HG02759 (cell line): ENCODE measurements at regions not wholly inside any gene's neighbourhood (a gene's known extent, or its start where the extent isn't known, plus 50 kb on each side); places are given as distances from the start of the nearest gene placed in this dataset.

Experiments
- ATAC-seq: cut with Tn5 transposase; IDR thresholded peaks from one replicate; pipeline ENCODE4 v1.9.1; 2021; ENCODE audit warnings: mild to moderate bottlenecking, moderate library complexity; ENCODE audit not compliant: unreplicated experiment

DNA sequence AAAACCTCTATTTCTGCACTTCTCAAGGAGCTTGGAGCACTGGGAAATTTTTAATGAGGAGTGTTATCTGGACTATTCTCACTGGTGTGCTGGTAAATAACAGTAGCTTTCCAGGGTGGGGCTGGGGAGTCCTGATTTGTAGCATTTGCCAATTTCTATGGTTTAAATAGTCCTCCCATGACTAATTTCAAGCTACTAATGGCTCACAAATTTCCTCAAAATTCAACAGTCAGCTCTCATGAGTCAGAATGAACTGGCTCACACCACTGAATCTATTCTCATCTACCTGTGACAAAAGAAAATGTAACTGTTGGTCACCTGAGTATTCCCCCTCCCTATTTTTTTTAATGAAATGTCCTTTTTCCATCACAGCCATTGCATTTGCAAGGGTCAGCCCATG is 449.6 kb downstream of the KIF16B start:
- no peak for ATAC-seq

GRCh38 chr20:16119909-16120308 is 453.3 kb downstream of the KIF16B start:
- ATAC-seq, result no peak

GRCh38 chr20:16115911-16116552 is 457.2 kb downstream of the KIF16B start:
- ATAC-seq, result no peak

DNA sequence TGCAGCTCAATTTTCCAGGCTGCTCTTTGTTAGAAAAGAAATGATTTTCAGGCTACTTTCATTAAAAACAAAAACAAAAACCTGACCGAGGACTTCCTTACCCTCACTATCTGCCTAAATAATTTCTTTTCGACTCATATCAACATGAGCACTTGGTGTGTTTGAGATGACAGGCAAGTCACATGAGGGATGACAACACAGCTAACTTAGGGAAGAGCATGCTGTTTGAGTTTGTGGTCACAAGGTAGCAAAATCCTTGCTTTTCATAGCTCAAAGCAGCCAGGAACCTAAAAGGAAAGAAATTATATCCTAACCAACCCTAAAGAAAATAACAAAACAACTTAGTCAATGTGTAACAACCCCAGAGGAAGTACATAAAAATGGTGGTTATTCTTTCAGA is 459.5 kb downstream of the KIF16B start:
- no peak for ATAC-seq

GRCh38 chr20:16111852-16112412 is 461.3 kb downstream of the KIF16B start:
- no peak for ATAC-seq

DNA sequence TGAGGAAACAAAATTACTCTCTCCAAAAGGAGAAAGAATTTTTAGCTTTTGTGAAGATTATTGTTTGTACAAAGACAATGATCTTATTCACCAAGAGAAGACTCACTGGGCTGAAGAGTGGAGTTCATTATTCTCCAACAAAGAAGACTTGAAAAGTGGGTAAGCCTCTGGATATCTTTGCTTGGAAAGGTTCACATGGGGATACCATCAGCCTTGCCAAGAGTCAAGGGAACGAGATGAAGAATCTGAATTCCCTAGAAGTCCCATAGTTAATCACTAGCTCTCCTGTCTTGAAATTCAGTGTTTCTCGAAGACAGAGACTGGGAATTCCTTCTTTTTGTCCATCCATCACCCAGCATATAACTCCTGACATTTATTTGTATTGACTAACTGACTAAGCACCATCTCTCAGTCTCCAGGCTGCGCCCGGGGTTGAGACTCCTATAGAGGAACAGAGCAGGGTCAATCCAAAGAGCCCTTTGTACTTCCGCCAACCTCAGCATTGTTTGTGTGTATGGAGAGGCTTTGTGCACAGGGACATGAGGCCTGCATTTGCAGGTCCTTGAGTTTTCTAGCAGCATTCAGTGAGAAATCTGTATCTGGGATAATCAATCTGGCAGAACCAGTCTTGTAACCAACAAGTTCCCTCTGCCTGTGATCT is 461.9 kb downstream of the KIF16B start:
- no peak for ATAC-seq

DNA sequence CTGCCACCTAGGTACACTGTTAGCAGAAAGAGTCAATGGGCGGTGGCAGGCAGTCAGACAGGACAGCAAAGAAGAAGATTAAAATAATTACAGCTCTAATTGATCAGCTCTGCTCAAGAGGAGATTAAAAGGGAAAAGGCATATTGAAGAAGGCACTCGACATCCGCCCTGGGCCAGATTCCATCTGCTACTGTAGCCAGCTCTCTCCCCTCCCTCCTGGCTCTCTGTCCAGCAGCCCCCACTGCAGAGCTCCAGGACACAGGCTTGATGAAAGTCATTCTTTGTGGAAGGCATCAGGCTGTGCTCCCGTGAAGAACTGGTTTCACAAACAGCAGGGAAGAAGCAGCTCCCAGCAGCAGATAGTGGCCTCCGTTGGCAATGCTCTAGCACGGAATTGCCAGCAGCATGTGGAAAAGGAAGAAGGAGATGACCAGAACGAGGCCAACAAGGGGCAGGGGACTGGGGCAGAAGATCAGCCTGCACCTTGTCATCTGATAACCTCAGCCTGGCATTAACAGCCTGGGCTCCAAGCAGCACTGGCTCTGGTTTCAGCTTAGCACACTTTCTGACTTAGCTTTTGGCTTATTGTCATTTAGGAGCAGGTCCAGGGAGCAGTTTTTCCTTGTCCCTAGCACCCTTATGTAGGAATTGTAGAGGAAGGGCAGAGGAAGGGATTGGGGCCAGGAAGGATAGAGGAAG is 465.9 kb downstream of the KIF16B start:
- ATAC-seq, result no peak

DNA sequence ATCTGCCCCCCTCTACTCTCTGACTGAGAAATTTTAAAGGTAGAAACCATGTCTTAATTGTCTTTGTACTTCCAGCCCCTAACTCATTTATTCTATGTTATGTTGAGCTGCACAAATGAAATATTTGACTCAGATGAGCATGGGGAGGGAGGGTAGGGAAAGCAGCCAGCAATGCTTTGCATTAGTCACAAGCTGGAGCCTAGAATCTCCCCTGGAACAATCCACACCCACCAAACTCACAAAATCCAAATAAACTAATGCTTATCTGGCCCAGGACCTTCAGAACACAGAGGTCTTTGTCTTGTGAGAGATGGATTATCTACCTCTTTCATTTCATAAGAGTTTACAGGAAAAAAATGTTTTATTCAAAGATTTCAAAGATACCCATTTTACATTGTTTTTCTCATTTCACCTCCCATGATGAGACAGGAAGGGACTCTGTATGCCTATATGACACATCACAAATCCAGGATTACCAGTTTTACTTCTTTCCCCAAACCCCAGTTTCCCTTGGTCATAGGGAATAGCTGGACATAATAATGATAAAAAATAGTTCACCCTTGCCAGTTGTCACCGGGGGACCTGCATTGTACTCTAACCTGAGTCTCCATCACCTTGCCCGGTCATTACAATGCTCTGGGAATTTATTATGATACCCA is 466.9 kb downstream of the KIF16B start:
- no peak for ATAC-seq

DNA sequence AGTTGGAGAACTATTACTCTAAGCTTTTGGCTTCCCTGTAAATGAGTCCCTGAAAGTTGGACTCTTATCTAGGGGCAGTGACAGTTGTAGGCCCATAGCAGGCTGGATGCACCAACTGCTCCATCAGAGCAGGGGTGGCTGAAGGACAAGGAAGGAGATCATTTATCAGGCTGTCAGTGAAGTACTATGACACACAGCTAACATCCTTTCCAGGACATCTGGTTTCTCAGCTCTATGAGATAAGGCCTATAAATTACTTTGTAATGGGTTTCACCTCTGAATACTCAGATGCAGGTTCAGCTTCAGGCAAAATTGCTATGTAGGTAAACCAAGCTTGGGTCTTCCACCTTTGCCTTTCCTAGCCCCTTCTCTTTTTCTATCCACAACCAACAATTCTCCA is 468.5 kb downstream of the KIF16B start:
- no peak for ATAC-seq
